Muscle layer of duodenum (tissue), 2 donors: ENCODE measurements at regions not wholly inside any gene's neighbourhood (a gene's known extent, or its start where the extent isn't known, plus 50 kb on each side); places are given as distances from the start of the nearest gene placed in this dataset.
"Not testable (repeated sequence)": the region's sequence is repeated elsewhere in the genome, so short reads cannot be mapped to it uniquely, and the experiment has no call there.

Source experiments
- H3K27ac ChIP-seq: one replicate; pipeline ENCODE4 v1.7.0; 2013; ENCODE audit warnings: mild to moderate bottlenecking, low read length
- H3K27me3 ChIP-seq: one replicate; pipeline ENCODE4 v1.7.0; 2013; ENCODE audit warnings: low read depth, mild to moderate bottlenecking, control low read depth, low read length
- H3K36me3 ChIP-seq, 2 donors: one replicate each; pipeline ENCODE4 v1.7.0; 2013; ENCODE audit warnings: low read length in 2 of 2, control low read depth in 1 of 2, mild to moderate bottlenecking in 1 of 2; ENCODE audit not compliant: insufficient read depth in 2 of 2, control insufficient read depth in 1 of 2
- H3K4me1 ChIP-seq, 2 donors: one replicate each; pipeline ENCODE4 v1.7.0; 2013; ENCODE audit warnings: low read length in 2 of 2, mild to moderate bottlenecking in 2 of 2, control low read depth in 1 of 2, moderate library complexity in 1 of 2; ENCODE audit not compliant: insufficient read depth in 2 of 2, control insufficient read depth in 1 of 2
- H3K4me3 ChIP-seq, 2 donors: one replicate each; pipeline ENCODE4 v1.7.0; 2013; ENCODE audit warnings: low read length in 2 of 2, low read depth in 1 of 2, mild to moderate bottlenecking in 1 of 2
- H3K9me3 ChIP-seq, 2 donors: one replicate each; pipeline ENCODE4 v1.7.0; 2013; ENCODE audit warnings: low read length in 2 of 2, control low read depth in 1 of 2, mild to moderate bottlenecking in 1 of 2; ENCODE audit not compliant: control insufficient read depth in 1 of 2
- donor health status: healthy.

DNA sequence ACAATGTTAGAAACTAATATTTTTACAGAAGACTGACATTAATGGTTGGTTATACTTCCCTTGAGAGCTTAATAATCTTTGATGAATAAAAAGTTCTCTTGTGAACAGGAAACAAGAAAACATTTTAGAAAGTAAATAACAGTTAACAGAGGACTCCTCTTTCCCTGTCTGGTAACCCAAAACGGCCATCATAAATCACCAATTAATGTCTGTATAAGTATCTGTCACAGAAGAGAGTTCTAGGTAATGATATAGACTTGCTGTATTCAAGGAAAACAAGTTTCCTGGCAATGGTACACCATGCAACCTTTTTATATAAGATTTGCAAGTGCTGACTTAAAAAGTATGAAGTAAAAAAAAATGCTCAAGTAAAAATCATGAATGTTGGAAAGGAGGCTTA lies 426.7 kb downstream of the SOX2 start:
- H3K27ac ChIP-seq = no peak overlapping the region
- H3K4me1 ChIP-seq = no peaks in the 10 kb centered on the region
- no peaks in the 10 kb centered on the region for H3K9me3 ChIP-seq
- no peak overlapping the region for H3K4me3 ChIP-seq
- no peaks in the 10 kb centered on the region for H3K36me3 ChIP-seq
- no peaks in the 10 kb centered on the region for H3K27me3 ChIP-seq

GRCh38 chr3:182139627-182140357 lies 428.1 kb downstream of the SOX2 start:
- no peaks in the 10 kb centered on the region for H3K36me3 ChIP-seq
- no peaks in the 10 kb centered on the region for H3K27me3 ChIP-seq
- no peak overlapping the region for H3K4me3 ChIP-seq
- H3K4me1 ChIP-seq = no peaks in the 10 kb centered on the region
- no peak overlapping the region for H3K27ac ChIP-seq
- no peaks in the 10 kb centered on the region for H3K9me3 ChIP-seq

GRCh38 chr3:182142928-182143327 lies 431.2 kb downstream of the SOX2 start:
- H3K36me3 ChIP-seq = no peaks in the 10 kb centered on the region
- no peaks in the 10 kb centered on the region for H3K27me3 ChIP-seq
- H3K4me1 ChIP-seq = no peaks in the 10 kb centered on the region
- no peak overlapping the region for H3K27ac ChIP-seq
- no peak overlapping the region for H3K4me3 ChIP-seq
- H3K9me3 ChIP-seq = no peaks in the 10 kb centered on the region

GRCh38 chr3:182143903-182144302 lies 432.2 kb downstream of the SOX2 start:
- no peak overlapping the region for H3K27ac ChIP-seq
- no peaks in the 10 kb centered on the region for H3K36me3 ChIP-seq
- H3K9me3 ChIP-seq = no peaks in the 10 kb centered on the region
- H3K4me3 ChIP-seq = no peak overlapping the region
- H3K27me3 ChIP-seq = no peaks in the 10 kb centered on the region
- no peaks in the 10 kb centered on the region for H3K4me1 ChIP-seq

DNA sequence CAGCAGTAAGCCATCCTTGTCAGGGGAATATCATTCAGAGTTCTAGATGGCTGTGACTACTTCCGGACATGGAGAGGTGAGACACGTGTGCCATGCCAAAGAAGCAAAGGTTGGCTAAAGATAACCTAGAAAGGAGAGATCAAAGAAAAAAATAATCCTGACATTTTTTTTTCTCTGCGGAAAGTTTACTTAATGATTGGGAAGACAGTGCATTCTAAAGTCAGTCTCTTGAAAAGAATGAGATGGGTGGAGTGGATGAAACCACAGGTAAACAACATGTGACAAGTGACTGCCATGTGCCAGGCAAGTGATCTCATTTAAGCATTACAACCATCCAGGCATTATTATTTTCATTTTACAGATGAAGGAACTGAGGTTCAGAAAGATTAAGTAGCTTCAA lies 436.6 kb downstream of the SOX2 start:
- H3K4me3 ChIP-seq = no peak overlapping the region
- H3K27ac ChIP-seq = no peak overlapping the region
- no peaks in the 10 kb centered on the region for H3K36me3 ChIP-seq
- peaks cover 0 to 2% of the 10 kb centered on the region in 2 donors for H3K9me3 ChIP-seq
- H3K27me3 ChIP-seq = no peaks in the 10 kb centered on the region
- no peaks in the 10 kb centered on the region for H3K4me1 ChIP-seq

GRCh38 chr3:182149594-182149993 lies 437.9 kb downstream of the SOX2 start:
- Histone ChIP-seq H3K27ac (no peak overlapping the region), H3K4me1 (no peaks in the 10 kb centered on the region), H3K27me3 (no peaks in the 10 kb centered on the region), H3K4me3 (no peak overlapping the region), H3K36me3 (no peaks in the 10 kb centered on the region), H3K9me3 (peaks cover 0 to 2% of the 10 kb centered on the region in 2 donors)

GRCh38 chr3:182156326-182156725 lies 444.6 kb downstream of the SOX2 start:
- H3K4me1 ChIP-seq, H3K4me3 ChIP-seq, H3K27me3 ChIP-seq, H3K9me3 ChIP-seq, H3K36me3 ChIP-seq, H3K27ac ChIP-seq: not testable (repeated sequence)

GRCh38 chr3:182165234-182165633 lies 453.5 kb downstream of the SOX2 start:
- no peaks in the 10 kb centered on the region for H3K36me3 ChIP-seq
- no peak overlapping the region for H3K27ac ChIP-seq
- H3K9me3 ChIP-seq = no peaks in the 10 kb centered on the region
- no peaks in the 10 kb centered on the region for H3K27me3 ChIP-seq
- H3K4me1 ChIP-seq = no peaks in the 10 kb centered on the region
- H3K4me3 ChIP-seq = no peak overlapping the region

- no peak overlapping the region for H3K4me3 ChIP-seq
- H3K4me1 ChIP-seq = no peaks in the 10 kb centered on the region
- H3K9me3 ChIP-seq = no peaks in the 10 kb centered on the region
Observed at GRCh38 chr3:182172534-182172933, 460.8 kb downstream of the SOX2 start.

GRCh38 chr3:182178488-182179200 lies 466.9 kb downstream of the SOX2 start:
- Histone ChIP-seq H3K27me3 (no peaks in the 10 kb centered on the region), H3K4me1 (no peaks in the 10 kb centered on the region), H3K27ac (no peak overlapping the region), H3K36me3 (no peaks in the 10 kb centered on the region), H3K4me3 (no peak overlapping the region), H3K9me3 (no peaks in the 10 kb centered on the region)

More at GRCh38 chr3:182172534-182172933, 460.8 kb downstream of the SOX2 start:
- Histone ChIP-seq H3K27ac (no peak overlapping the region), H3K36me3 (no peaks in the 10 kb centered on the region), H3K27me3 (no peaks in the 10 kb centered on the region)

DNA sequence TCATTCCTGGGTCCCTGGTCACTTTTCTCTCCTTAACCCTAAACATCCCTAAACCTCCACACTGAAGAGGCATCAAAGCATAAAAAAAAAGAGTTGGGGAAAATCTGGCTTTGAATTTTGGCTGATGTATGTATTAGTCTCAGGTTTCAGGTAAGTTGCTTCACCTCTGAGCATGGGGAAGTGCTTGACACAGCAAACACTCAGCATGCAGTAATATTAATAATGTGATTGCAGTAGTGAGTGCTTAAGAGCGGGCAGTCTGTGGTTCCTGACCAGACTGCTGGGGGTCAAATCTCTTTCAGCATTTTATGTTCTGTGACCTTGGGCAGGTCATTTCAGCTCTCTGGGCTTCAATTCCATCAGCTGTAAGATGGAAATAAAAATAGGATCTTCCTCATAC lies 467.9 kb downstream of the SOX2 start:
- no peaks in the 10 kb centered on the region for H3K9me3 ChIP-seq
- no peak overlapping the region for H3K4me3 ChIP-seq
- H3K27me3 ChIP-seq = no peaks in the 10 kb centered on the region
- H3K27ac ChIP-seq = no peak overlapping the region
- H3K36me3 ChIP-seq = no peaks in the 10 kb centered on the region
- no peaks in the 10 kb centered on the region for H3K4me1 ChIP-seq
